ENCODE measurements at regions not wholly inside any gene's neighbourhood (a gene's known extent, or its start where the extent isn't known, plus 50 kb on each side); places are given as distances from the start of the nearest gene placed in this dataset.
"Not testable (repeated sequence)": the region's sequence is repeated elsewhere in the genome, so short reads cannot be mapped to it uniquely, and the experiment has no call there.

DNA sequence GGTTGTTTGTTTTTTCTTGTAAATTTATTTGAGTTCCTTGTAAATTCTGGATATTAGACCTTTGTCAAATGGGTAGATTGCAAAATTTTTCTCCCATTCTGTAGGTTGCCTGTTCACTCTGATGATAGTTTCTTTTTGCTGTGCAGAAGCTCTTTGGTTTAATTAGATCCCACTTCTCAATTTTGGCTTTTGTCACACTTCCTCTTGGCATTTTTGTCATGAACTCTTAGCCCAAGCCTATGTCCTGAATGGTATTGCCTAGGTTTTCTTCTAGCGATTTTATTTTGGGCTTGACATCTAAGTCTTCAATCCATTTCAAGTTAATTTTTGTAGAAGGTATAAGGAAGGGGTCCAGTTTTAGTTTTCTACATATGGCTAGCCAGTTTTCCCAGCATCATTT, 82.8 kb upstream of the PHACTR1 start:
- not testable (repeated sequence) for DNase-seq

DNA sequence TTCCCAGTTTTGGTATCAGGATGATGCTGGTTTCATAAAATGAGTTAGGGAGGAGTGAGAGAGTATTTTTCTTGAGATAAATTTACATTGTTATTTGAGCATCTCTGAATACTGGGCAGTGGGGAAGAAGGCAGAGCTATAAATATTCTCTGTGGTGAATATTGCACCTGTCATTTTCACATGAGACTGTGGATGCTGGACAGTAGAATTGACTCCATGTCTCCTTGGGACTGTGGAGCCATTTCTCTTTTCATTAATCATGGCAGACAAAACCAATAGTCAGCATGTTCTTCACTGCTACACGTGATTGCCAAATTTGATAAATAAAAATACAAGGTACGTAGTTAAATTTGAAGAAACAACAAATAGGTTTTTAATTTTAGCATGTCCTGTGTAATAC, 81.2 kb upstream of the PHACTR1 start:
- no peak for DNase-seq

GRCh38 chr6:12635813-12636212, 80.8 kb upstream of the PHACTR1 start:
- DNase-seq, result no peak

DNA sequence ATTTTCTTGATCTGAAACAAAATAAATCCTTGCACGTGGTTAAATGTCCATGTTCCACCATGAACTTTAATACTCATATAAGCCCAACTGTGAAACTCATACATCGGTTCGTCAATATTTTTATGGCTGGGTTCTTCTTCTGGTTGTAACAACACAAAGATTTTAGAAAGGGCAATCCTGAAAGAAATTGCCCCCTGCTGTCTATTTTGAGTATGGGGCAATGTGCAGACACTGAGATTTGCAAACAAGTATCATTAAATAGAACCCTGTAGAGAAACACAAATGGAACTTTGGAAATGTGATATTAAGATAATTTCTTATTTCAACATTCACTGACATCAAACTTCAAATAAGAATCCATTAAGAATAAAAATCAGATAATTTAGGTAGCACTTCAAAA, 80.2 kb upstream of the PHACTR1 start:
- no peak for DNase-seq

DNA sequence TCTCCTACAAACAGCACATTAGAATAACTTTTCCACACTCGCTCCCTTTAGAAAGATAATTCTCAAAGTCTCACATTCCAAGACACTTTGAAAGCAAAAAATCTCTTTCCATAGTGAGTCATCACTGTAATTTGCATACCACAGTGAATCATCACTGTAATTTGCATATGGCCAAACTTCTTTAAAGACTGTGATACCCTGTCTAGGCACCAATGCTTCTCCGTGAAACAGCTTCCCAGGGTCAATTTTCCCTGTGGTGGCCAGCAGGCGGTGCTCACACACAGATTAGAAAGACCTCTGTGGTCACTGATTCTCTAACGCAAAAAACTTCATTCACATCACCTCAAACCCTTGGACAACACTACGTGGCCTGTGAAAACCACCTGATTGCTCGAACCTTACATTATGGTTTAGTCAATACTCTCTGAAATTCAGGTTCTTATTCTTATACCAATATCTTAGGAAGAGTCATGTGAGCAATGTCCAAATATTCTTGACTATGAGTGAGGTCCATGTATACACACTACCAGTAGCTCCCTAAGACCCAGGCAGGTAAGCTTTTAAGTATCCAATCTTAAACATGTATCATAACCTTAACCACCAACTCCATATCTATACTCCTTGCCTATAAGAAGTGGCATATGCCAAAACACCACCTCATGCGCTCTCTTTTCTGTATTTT, 78.5 kb upstream of the PHACTR1 start:
- DNase-seq, result peak; percentile 43

DNA sequence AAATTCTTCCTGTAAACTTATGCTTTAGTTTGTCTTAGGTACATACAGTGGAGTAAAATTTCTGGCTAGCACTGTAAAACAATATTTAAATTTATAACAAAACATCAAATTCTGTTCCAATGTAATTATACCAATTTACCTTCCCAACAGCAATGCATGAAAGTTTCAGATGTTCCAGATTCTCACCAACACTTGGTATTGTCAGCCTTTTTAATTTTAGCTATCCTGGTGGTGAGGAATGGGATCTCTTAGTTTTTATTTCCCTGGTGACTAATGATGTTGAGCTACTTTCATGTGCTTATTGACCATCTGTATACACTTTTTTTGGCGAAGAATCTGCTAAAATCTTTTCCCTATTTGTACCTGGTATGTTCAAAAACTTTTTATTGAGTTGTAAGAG, 76.1 kb upstream of the PHACTR1 start:
- no peak for DNase-seq

DNA sequence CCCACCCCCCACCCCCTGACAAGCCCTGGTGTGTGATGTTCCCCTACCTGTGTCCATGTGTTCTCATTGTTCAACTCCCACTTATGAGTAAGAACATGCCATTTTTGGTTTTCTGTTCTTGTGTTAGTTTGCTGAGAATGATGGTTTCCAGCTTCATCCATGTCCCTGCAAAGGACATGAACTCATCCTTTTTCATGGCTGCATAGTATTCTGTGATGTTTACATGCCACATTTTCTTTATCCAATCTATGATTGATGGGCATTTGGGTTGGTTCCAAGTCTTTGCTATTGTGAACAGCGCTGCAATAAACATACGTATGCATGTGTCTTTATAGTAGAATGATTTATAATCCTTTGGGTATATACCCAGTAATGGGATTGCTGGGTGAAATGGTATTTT, 74.8 kb upstream of the PHACTR1 start:
- not testable (repeated sequence) for DNase-seq

DNA sequence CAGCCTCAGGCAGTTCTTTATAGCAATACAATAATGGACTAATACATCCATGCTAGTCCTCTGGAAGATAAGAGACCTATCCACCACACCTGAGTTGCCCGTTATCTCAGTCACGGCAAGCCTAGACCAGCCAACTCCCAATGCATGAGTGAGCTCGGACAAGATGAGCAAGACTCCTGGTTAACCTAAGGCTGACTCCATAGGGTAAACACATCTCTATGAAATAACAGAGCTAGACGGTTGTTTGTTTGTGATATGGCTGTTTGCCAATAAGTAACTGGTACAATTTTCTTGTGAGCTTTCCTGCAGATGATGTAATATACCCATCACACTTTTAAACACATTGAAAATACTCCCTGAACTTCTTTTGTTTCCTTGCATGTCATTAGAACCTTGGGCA, 70.6 kb upstream of the PHACTR1 start:
- no peak for DNase-seq

DNA sequence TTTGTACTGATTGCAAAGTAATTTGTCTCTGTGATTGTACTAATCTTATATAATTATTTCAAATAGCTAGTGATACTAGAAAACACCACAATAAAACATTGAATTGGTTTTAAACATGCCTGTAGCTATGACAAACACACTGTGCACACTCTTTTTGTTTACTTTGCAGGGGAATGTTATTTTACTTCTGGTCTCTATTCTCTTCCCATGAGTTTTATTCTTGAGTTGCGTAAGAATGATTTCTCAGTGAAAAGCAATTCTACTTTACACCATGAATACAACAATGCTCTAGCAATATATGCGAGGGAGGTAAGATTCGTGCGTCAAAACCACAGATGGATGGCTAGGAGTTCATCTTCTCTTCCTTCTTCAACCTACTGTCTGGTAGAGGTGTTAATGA, 68.4 kb upstream of the PHACTR1 start:
- DNase-seq, result no peak

GRCh38 chr6:12649325-12649724, 67.2 kb upstream of the PHACTR1 start:
- no peak for DNase-seq

- no peak for DNase-seq
Measured at GRCh38 chr6:12653486-12653885, 63.1 kb upstream of the PHACTR1 start.

- DNase-seq, result no peak
Measured at GRCh38 chr6:12654107-12654506, 62.5 kb upstream of the PHACTR1 start.

DNA sequence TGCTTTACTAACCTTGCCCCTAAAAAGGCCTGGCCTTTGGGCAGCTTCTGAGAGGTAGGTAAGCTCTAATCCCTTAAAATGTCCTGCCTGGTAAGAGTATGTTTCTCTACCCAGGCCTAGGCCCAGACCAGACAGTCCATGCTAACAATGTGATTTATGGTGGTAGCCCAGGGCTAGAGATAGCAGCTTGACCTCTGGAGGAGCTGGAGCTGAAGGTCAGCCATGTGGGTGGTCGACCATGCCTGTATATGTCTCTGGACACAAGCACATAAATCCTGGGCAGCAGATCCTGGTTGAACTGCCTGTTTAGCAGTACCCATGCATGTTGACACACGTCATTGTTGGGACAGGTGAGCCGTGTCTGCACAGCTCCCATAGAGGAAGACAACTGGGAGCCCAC, 62.1 kb upstream of the PHACTR1 start:
- DNase-seq, result no peak

DNA sequence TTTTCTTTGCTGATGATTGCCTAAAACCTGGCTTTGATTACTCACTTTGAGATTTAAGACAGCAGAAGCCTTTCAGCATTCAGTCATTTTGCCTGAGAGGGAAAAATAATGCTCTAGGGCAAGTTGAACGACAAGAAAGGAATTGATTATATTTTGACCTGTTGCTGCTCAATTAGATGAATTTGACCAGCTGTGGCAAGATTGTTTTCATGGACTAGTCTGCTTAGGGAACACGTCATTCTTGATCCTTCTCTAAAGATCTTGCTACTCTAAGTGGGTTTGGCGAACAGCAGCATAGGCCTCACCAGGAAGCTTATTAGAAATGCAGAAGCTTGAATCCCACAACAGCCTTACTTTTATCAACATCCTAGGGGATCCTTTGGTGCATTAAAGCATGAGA, 59.7 kb upstream of the PHACTR1 start:
- no peak for DNase-seq

GRCh38 chr6:12657884-12658283, 58.7 kb upstream of the PHACTR1 start:
- no peak for DNase-seq

DNA sequence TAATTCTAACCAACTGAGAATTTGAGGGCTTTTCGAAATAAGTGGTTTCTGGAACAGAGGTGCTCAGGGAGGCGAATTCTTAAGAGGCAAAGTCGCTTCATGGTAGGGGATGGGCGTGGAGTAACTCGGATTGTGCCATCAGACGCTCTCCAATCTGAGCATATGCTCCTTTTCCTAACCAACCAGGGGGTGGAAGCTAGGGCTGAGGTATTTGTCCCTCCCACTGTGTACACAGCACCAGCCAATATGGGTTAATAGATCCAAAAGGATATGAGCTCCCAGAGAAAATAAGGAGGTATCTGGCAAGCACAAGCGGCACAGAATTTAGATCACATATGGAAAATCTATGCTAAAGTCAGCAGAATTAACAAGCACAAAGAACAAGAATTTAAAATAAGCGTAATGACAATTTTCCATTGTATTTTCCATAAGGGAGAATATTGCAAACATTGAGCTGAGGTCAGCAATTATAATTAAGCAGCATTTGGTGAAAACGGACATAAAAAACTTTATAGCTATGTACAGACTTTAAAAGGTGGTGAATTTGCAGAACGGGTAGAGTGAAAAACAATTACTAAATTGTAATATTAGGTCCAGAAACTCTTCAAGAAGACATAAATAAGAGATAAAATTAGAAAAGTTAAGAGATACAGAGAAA, 55.0 kb upstream of the PHACTR1 start:
- DNase-seq, result no peak

Data from activated CD4-positive, CD25-positive, alpha-beta regulatory T cell treated with anti-CD3 and anti-CD28 coated beads, Interleukin-2, amount 50 U/mL, for 72 hours (primary cell).